ENCODE measurements at regions not wholly inside any gene's neighbourhood (a gene's known extent, or its start where the extent isn't known, plus 50 kb on each side); places are given as distances from the start of the nearest gene placed in this dataset.

- Histone ChIP-seq H3K9me3 (ENCODE audit: insufficient read depth, low read depth, low read length) (no peaks in the 10 kb centered on the region), H3K36me3 (ENCODE audit: insufficient read depth, low read depth, low read length) (no peaks in the 10 kb centered on the region), H3K4me3 (ENCODE audit: low read length) (no peak overlapping the region), H3K27me3 (ENCODE audit: insufficient read depth, low read length) (no peaks in the 10 kb centered on the region), H3K4me1 (ENCODE audit: insufficient read depth, low read length) (no peaks in the 10 kb centered on the region), H3K9ac (ENCODE audit: low read depth, low read length) (no peak overlapping the region), H3K27ac (ENCODE audit: low read length) (no peak overlapping the region)
Observed at GRCh38 chr18:10009321-10010144, 95.7 kb downstream of the VAPA start.

- no peaks in the 10 kb centered on the region for H3K27me3 ChIP-seq (ENCODE audit: insufficient read depth, low read length)
- no peaks in the 10 kb centered on the region for H3K36me3 ChIP-seq (ENCODE audit: insufficient read depth, low read depth, low read length)
- H3K27ac ChIP-seq (ENCODE audit: low read length) = no peak overlapping the region
- no peaks in the 10 kb centered on the region for H3K4me1 ChIP-seq (ENCODE audit: insufficient read depth, low read length)
- no peaks in the 10 kb centered on the region for H3K9me3 ChIP-seq (ENCODE audit: insufficient read depth, low read depth, low read length)
- no peak overlapping the region for H3K9ac ChIP-seq (ENCODE audit: low read depth, low read length)
- no peak overlapping the region for H3K4me3 ChIP-seq (ENCODE audit: low read length)
Observed at GRCh38 chr18:10010611-10011015, 96.8 kb downstream of the VAPA start.

GRCh38 chr18:10011061-10011460 is 97.2 kb downstream of the VAPA start:
- peaks cover 2% of the 10 kb centered on the region; the same call in 1 of the 2 replicates for H3K4me1 ChIP-seq (ENCODE audit: insufficient read depth, low read length)

GRCh38 chr18:10011751-10012150 is 97.9 kb downstream of the VAPA start:
- Histone ChIP-seq H3K27ac (ENCODE audit: low read length) (no peak overlapping the region), H3K36me3 (ENCODE audit: insufficient read depth, low read depth, low read length) (no peaks in the 10 kb centered on the region), H3K4me3 (ENCODE audit: low read length) (no peak overlapping the region), H3K9ac (ENCODE audit: low read depth, low read length) (no peak overlapping the region), H3K4me1 (ENCODE audit: insufficient read depth, low read length) (peaks cover 2% of the 10 kb centered on the region; the same call in 1 of the 2 replicates), H3K27me3 (ENCODE audit: insufficient read depth, low read length) (no peaks in the 10 kb centered on the region), H3K9me3 (ENCODE audit: insufficient read depth, low read depth, low read length) (no peaks in the 10 kb centered on the region)

More at GRCh38 chr18:10011061-10011460, 97.2 kb downstream of the VAPA start:
- Histone ChIP-seq H3K9ac (ENCODE audit: low read depth, low read length) (no peak overlapping the region), H3K27ac (ENCODE audit: low read length) (no peak overlapping the region), H3K4me3 (ENCODE audit: low read length) (no peak overlapping the region), H3K9me3 (ENCODE audit: insufficient read depth, low read depth, low read length) (no peaks in the 10 kb centered on the region), H3K36me3 (ENCODE audit: insufficient read depth, low read depth, low read length) (no peaks in the 10 kb centered on the region), H3K27me3 (ENCODE audit: insufficient read depth, low read length) (no peaks in the 10 kb centered on the region)

- H3K4me3 ChIP-seq (ENCODE audit: low read length) = no peak overlapping the region
- no peaks in the 10 kb centered on the region for H3K9me3 ChIP-seq (ENCODE audit: insufficient read depth, low read depth, low read length)
- H3K27me3 ChIP-seq (ENCODE audit: insufficient read depth, low read length) = no peaks in the 10 kb centered on the region
- H3K9ac ChIP-seq (ENCODE audit: low read depth, low read length) = no peak overlapping the region
- no peak overlapping the region for H3K27ac ChIP-seq (ENCODE audit: low read length)
- H3K36me3 ChIP-seq (ENCODE audit: insufficient read depth, low read depth, low read length) = no peaks in the 10 kb centered on the region
- H3K4me1 ChIP-seq (ENCODE audit: insufficient read depth, low read length) = peaks cover 2% of the 10 kb centered on the region; the same call in 1 of the 2 replicates
Observed at GRCh38 chr18:10012526-10012925, 98.7 kb downstream of the VAPA start.

- Histone ChIP-seq H3K4me3 (ENCODE audit: low read length) (no peak overlapping the region), H3K27me3 (ENCODE audit: insufficient read depth, low read length) (no peaks in the 10 kb centered on the region), H3K27ac (ENCODE audit: low read length) (no peak overlapping the region), H3K9ac (ENCODE audit: low read depth, low read length) (no peak overlapping the region), H3K36me3 (ENCODE audit: insufficient read depth, low read depth, low read length) (no peaks in the 10 kb centered on the region), H3K9me3 (ENCODE audit: insufficient read depth, low read depth, low read length) (no peaks in the 10 kb centered on the region), H3K4me1 (ENCODE audit: insufficient read depth, low read length) (peaks cover 2% of the 10 kb centered on the region; the same call in 1 of the 2 replicates)
Observed at GRCh38 chr18:10013621-10014543, 100.1 kb downstream of the VAPA start.

- Histone ChIP-seq H3K9me3 (ENCODE audit: insufficient read depth, low read depth, low read length) (no peaks in the 10 kb centered on the region), H3K27ac (ENCODE audit: low read length) (no peak overlapping the region), H3K9ac (ENCODE audit: low read depth, low read length) (no peak overlapping the region), H3K4me3 (ENCODE audit: low read length) (no peak overlapping the region), H3K4me1 (ENCODE audit: insufficient read depth, low read length) (peaks cover 2% of the 10 kb centered on the region; the same call in 1 of the 2 replicates), H3K27me3 (ENCODE audit: insufficient read depth, low read length) (no peaks in the 10 kb centered on the region), H3K36me3 (ENCODE audit: insufficient read depth, low read depth, low read length) (no peaks in the 10 kb centered on the region)
Observed at GRCh38 chr18:10015288-10015701, 101.5 kb downstream of the VAPA start.

- H3K4me1 ChIP-seq (ENCODE audit: insufficient read depth, low read length) = peaks cover 2% of the 10 kb centered on the region; the same call in 1 of the 2 replicates
- no peaks in the 10 kb centered on the region for H3K27me3 ChIP-seq (ENCODE audit: insufficient read depth, low read length)
- H3K4me3 ChIP-seq (ENCODE audit: low read length) = no peak overlapping the region
- H3K27ac ChIP-seq (ENCODE audit: low read length) = no peak overlapping the region
- H3K9me3 ChIP-seq (ENCODE audit: insufficient read depth, low read depth, low read length) = no peaks in the 10 kb centered on the region
- no peaks in the 10 kb centered on the region for H3K36me3 ChIP-seq (ENCODE audit: insufficient read depth, low read depth, low read length)
- H3K9ac ChIP-seq (ENCODE audit: low read depth, low read length) = no peak overlapping the region
Observed at GRCh38 chr18:10015941-10016819, 102.4 kb downstream of the VAPA start.

GRCh38 chr18:10017043-10017442 is 103.2 kb downstream of the VAPA start:
- H3K4me1 ChIP-seq (ENCODE audit: insufficient read depth, low read length) = peaks cover 2% of the 10 kb centered on the region; the same call in 1 of the 2 replicates
- H3K9me3 ChIP-seq (ENCODE audit: insufficient read depth, low read depth, low read length) = no peaks in the 10 kb centered on the region
- H3K4me3 ChIP-seq (ENCODE audit: low read length) = no peak overlapping the region
- no peak overlapping the region for H3K27ac ChIP-seq (ENCODE audit: low read length)
- no peaks in the 10 kb centered on the region for H3K36me3 ChIP-seq (ENCODE audit: insufficient read depth, low read depth, low read length)
- H3K9ac ChIP-seq (ENCODE audit: low read depth, low read length) = no peak overlapping the region
- no peaks in the 10 kb centered on the region for H3K27me3 ChIP-seq (ENCODE audit: insufficient read depth, low read length)

GRCh38 chr18:10018289-10018688 is 104.5 kb downstream of the VAPA start:
- Histone ChIP-seq H3K9ac (ENCODE audit: low read depth, low read length) (no peak overlapping the region), H3K36me3 (ENCODE audit: insufficient read depth, low read depth, low read length) (no peaks in the 10 kb centered on the region), H3K27ac (ENCODE audit: low read length) (no peak overlapping the region), H3K9me3 (ENCODE audit: insufficient read depth, low read depth, low read length) (no peaks in the 10 kb centered on the region), H3K27me3 (ENCODE audit: insufficient read depth, low read length) (no peaks in the 10 kb centered on the region), H3K4me3 (ENCODE audit: low read length) (no peak overlapping the region), H3K4me1 (ENCODE audit: insufficient read depth, low read length) (peaks cover 2% of the 10 kb centered on the region; the same call in 1 of the 2 replicates)

- H3K27ac ChIP-seq (ENCODE audit: low read length) = no peak overlapping the region
- peaks cover 2% of the 10 kb centered on the region; the same call in 1 of the 2 replicates for H3K4me1 ChIP-seq (ENCODE audit: insufficient read depth, low read length)
- no peak overlapping the region for H3K9ac ChIP-seq (ENCODE audit: low read depth, low read length)
- no peaks in the 10 kb centered on the region for H3K9me3 ChIP-seq (ENCODE audit: insufficient read depth, low read depth, low read length)
- H3K36me3 ChIP-seq (ENCODE audit: insufficient read depth, low read depth, low read length) = no peaks in the 10 kb centered on the region
- no peak overlapping the region for H3K4me3 ChIP-seq (ENCODE audit: low read length)
- H3K27me3 ChIP-seq (ENCODE audit: insufficient read depth, low read length) = no peaks in the 10 kb centered on the region
Observed at GRCh38 chr18:10020171-10020570, 106.4 kb downstream of the VAPA start.

All from iPS-20b (cell line).